MCF 10A (cell line): ENCODE measurements at regions not wholly inside any gene's neighbourhood (a gene's known extent, or its start where the extent isn't known, plus 50 kb on each side); places are given as distances from the start of the nearest gene placed in this dataset.

Experiments used
- BruUV-seq: library from RNA; stranded (reverse); fragments of 400-500 nt; replicated peaks from 2 replicates; lab custom pipeline; 2021; lab: Mats Ljungman, UMichigan
- CTCF ChIA-PET: fragments of 300-600 bp; sonication (Branson Sonifier 250); formaldehyde crosslinking; extraction: SDS; loops from one replicate; lab custom pipeline; 2021; ENCODE audit warnings: antibody characterized with exemption, inconsistent platforms; lab: Yijun Ruan, JAX
- POLR2A ChIA-PET: fragments of 300-600, 350-650 bp; sonication (Branson Sonifier 250); formaldehyde crosslinking; extraction: SDS; loops from one replicate; lab custom pipeline; 2020; ENCODE audit warnings: antibody characterized with exemption, inconsistent platforms; lab: Yijun Ruan, JAX
- DNase-seq: peaks from one replicate; pipeline ENCODE4 v3.0.0-alpha.2; 2018; ENCODE audit not compliant: unreplicated experiment
- H3K27ac Mint-ChIP-seq: one replicate; pipeline ENCODE4 v1.8.0; 2022; ENCODE audit warnings: mild to moderate bottlenecking, low read depth, mixed read lengths; ENCODE audit not compliant: unreplicated experiment
- H3K27me3 Mint-ChIP-seq: one replicate; pipeline ENCODE4 v1.8.0; 2022; ENCODE audit warnings: mixed read lengths; ENCODE audit not compliant: insufficient read depth, unreplicated experiment
- H3K36me3 Mint-ChIP-seq: one replicate; pipeline ENCODE4 v1.8.0; 2022; ENCODE audit warnings: mild to moderate bottlenecking, moderate library complexity, mixed read lengths; ENCODE audit not compliant: insufficient read depth, unreplicated experiment
- H3K4me1 Mint-ChIP-seq: one replicate; pipeline ENCODE4 v1.8.0; 2022; ENCODE audit warnings: mixed read lengths; ENCODE audit not compliant: insufficient read depth, unreplicated experiment
- H3K4me3 Mint-ChIP-seq: one replicate; pipeline ENCODE4 v1.8.0; 2022; ENCODE audit warnings: mild to moderate bottlenecking, moderate library complexity, mixed read lengths; ENCODE audit not compliant: unreplicated experiment
- H3K9me3 Mint-ChIP-seq: one replicate; pipeline ENCODE4 v1.8.0; 2022; ENCODE audit warnings: mixed read lengths; ENCODE audit not compliant: unreplicated experiment
- CTCF ChIP-seq: fragments of 200-600 bp; IDR thresholded peaks from one replicate; pipeline ENCODE4 v1.8.0; 2022; ENCODE audit warnings: antibody characterized with exemption, mild to moderate bottlenecking; ENCODE audit not compliant: unreplicated experiment
- intact Hi-C: fragments of 100-400 bp; cut with micrococcal nuclease; formaldehyde crosslinking; loops from 2 replicates; pipeline ENCODE4 v1.14.1; 2022

- Mint-ChIP-seq H3K4me1 (peaks cover 7% of the 10 kb centered on the region), H3K27me3 (no peaks in the 10 kb centered on the region), H3K9me3 (no peaks in the 10 kb centered on the region), H3K4me3 (no peak overlapping the region), H3K27ac (no peak overlapping the region), H3K36me3 (peaks cover 5% of the 10 kb centered on the region)
- TF ChIP-seq CTCF = no peak
- no peak for DNase-seq
- ChIA-PET POLR2A (interaction anchor here (0.8 to 2.6 kb wide), 4 partner anchors 14 to 113 kb away, joined by 3 to 8 read pairs (median 4); no protein-coding TSS in a partner anchor), CTCF (interaction anchor here (0.5 to 1.1 kb wide), 3 partner anchors 23 to 919 kb away, joined by 3 to 4 read pairs (median 3); no protein-coding TSS in a partner anchor)
- no TSS peak for BruUV-seq
- intact Hi-C loops = no loop called here
Observed at GRCh38 chr5:58201922-58202648, 257.8 kb downstream of the PLK2 start.

GRCh38 chr5:58200451-58200850, 259.4 kb downstream of the PLK2 start:
- Mint-ChIP-seq H3K27ac (no peak overlapping the region), H3K4me1 (peaks cover 7% of the 10 kb centered on the region), H3K27me3 (no peaks in the 10 kb centered on the region), H3K36me3 (peaks cover 5% of the 10 kb centered on the region), H3K4me3 (no peak overlapping the region), H3K9me3 (no peaks in the 10 kb centered on the region)
- no TSS peak for BruUV-seq
- no peak for DNase-seq
- TF ChIP-seq CTCF = no peak
- ChIA-PET POLR2A (interaction anchor here (0.7 to 2.2 kb wide), 3 partner anchors 12 to 127 kb away, joined by 3 to 6 read pairs (median 3); no protein-coding TSS in a partner anchor), CTCF (interaction anchor here (1.3 to 2.6 kb wide), 3 partner anchors 12 to 701 kb away, joined by 3 to 6 read pairs (median 5); no protein-coding TSS in a partner anchor)
- intact Hi-C loops = no loop called here

- ChIA-PET POLR2A (interaction anchor here (2.2 kb wide), 1 partner anchor 11 kb away, joined by 6 read pairs; no protein-coding TSS in a partner anchor), CTCF (interaction anchor here (0.7 to 2.6 kb wide), 4 partner anchors 10 to 311 kb away, joined by 4 to 7 read pairs (median 6); no protein-coding TSS in a partner anchor)
- no peak for TF ChIP-seq CTCF
- H3K4me1 Mint-ChIP-seq = peaks cover 7% of the 10 kb centered on the region
- H3K9me3 Mint-ChIP-seq = no peaks in the 10 kb centered on the region
- peaks cover 5% of the 10 kb centered on the region for H3K36me3 Mint-ChIP-seq
- H3K27me3 Mint-ChIP-seq = no peaks in the 10 kb centered on the region
- no peak for DNase-seq
- no peak overlapping the region for H3K27ac Mint-ChIP-seq
- H3K4me3 Mint-ChIP-seq = no peak overlapping the region
- intact Hi-C loops = no loop called here
- BruUV-seq = no TSS peak
Observed at GRCh38 chr5:58199087-58199486, 260.8 kb downstream of the PLK2 start.

- Mint-ChIP-seq H3K4me1 (peaks cover 7% of the 10 kb centered on the region), H3K4me3 (no peak overlapping the region), H3K36me3 (peaks cover 5% of the 10 kb centered on the region), H3K27ac (no peak overlapping the region), H3K9me3 (no peaks in the 10 kb centered on the region), H3K27me3 (no peaks in the 10 kb centered on the region)
- intact Hi-C loops = no loop called here
- no peak for TF ChIP-seq CTCF
- no TSS peak for BruUV-seq
- ChIA-PET CTCF (interaction anchor here (0.7 to 2.6 kb wide), 3 partner anchors 262 to 310 kb away, joined by 4 to 7 read pairs (median 6); no protein-coding TSS in a partner anchor), POLR2A (interaction anchor here (2.2 kb wide), 1 partner anchor 10 kb away, joined by 6 read pairs; no protein-coding TSS in a partner anchor)
- no peak for DNase-seq
Observed at GRCh38 chr5:58198330-58198729, 261.6 kb downstream of the PLK2 start.
